NT2/D1 (cell line): ENCODE measurements at regions not wholly inside any gene's neighbourhood (a gene's known extent, or its start where the extent isn't known, plus 50 kb on each side); places are given as distances from the start of the nearest gene placed in this dataset.

ENCODE experiments used
- YY1 ChIP-seq: IDR thresholded peaks from 2 replicates; pipeline ENCODE4 v1.6.1; 2011; ENCODE audit not compliant: insufficient read length, insufficient read depth
- ZNF274 ChIP-seq: IDR thresholded peaks from 2 replicates; pipeline ENCODE4 v1.6.1; 2011; ENCODE audit warnings: mild to moderate bottlenecking, low read depth, low read length

DNA sequence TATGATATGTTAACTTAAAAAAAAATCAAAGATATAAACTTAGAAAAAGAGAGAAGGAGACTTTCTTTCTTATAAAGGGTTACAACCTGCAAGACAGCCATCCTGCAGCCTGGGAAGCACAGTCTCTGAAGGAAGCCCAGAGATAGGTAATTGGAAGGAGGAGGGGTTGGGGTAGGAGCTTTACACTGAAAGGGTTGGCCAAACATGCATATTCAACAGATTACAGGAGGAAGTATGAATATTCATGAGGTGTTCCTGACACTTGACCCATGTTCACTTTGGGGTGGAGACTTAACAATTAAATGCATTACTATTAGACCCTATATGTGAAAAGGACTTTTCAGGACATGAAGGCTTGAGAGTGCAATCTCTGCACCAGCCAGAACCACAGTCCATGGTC lies 71.7 kb upstream of the CDH2 start:
- TF ChIP-seq ZNF274 (no peak), YY1 (no peak)
